K562 (cell line): ENCODE measurements at regions not wholly inside any gene's neighbourhood (a gene's known extent, or its start where the extent isn't known, plus 50 kb on each side); places are given as distances from the start of the nearest gene placed in this dataset.

Experiments
- FOXK2 ChIP-seq, 2 experiments: fragments of 450-650 bp; IDR thresholded peaks in 1 of 2; conservative IDR thresholded peaks in 1 of 2; 2 replicates each; pipeline ENCODE4 v1.6.1; 2016; ENCODE audit warnings: low read depth in 2 of 2, mild to moderate bottlenecking in 1 of 2
- PHF21A ChIP-seq: fragments of 450-650 bp; IDR thresholded peaks from 2 replicates; pipeline ENCODE4 v1.6.1; 2017; ENCODE audit warnings: low read depth, borderline replicate concordance
- POLR2H ChIP-seq: IDR thresholded peaks from 2 replicates; pipeline ENCODE4 v1.6.1; 2016; ENCODE audit warnings: missing genetic modification characterization, low read depth, mild to moderate bottlenecking, control low read depth, missing compliant biosample characterization, moderate library complexity
- PPARD ChIP-seq: fragments of 250-450 bp; sonication (Bioruptor Pico); IDR thresholded peaks from 2 replicates; pipeline ENCODE4 v1.8.0; 2022; ENCODE audit warnings: inconsistent platforms, mild to moderate bottlenecking, moderate library complexity
- ZNF830 ChIP-seq: fragments of 250-450 bp; sonication (Bioruptor Pico); IDR thresholded peaks from 2 replicates; pipeline ENCODE4 v1.5.0; 2021; ENCODE audit warnings: mild to moderate bottlenecking
- TF ChIP-seq, protein P1 (sequence below): sonication (generic); formaldehyde crosslinking; IDR thresholded peaks from 2 replicates; pipeline ENCODE4 v1.8.0; 2022; ENCODE audit warnings: mild to moderate bottlenecking, missing genetic modification reagents, borderline replicate concordance
- TF ChIP-seq, protein P2 (sequence below): fragments of 450-650 bp; formaldehyde crosslinking; IDR thresholded peaks from 2 replicates; pipeline ENCODE4 v1.4.0; 2020; ENCODE audit warnings: mild to moderate bottlenecking, mixed read lengths
- TF ChIP-seq, protein P3 (sequence below), 2 experiments: fragments of 150-350 bp in 1 of 2; IDR thresholded peaks; 2 replicates each; pipeline ENCODE4 v1.6.1; 2012 to 2016; ENCODE audit warnings: low read depth in 2 of 2, low read length in 2 of 2, mild to moderate bottlenecking in 1 of 2, moderate library complexity in 1 of 2

DNA sequence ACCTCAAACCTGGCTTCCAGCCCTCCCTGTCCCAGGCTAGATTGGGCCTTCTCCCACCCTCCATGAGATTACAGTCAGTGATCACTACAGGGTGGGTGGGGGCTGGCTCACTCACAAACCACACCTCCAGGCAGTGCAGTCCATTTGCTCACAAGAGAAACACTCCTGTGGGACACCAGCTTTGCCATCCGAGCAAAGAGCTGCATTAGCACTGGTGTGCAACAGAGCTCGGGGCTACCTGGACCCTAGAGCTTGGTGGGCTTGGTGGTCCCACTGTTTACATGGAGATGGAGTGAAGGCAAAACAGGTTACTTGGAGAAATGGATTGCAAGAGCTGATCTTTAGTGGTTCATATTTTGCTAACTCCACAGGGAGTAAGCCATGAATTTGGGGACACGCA, 451.7 kb upstream of the ZMIZ1 start (continued):
- TF ChIP-seq, protein P1, sequence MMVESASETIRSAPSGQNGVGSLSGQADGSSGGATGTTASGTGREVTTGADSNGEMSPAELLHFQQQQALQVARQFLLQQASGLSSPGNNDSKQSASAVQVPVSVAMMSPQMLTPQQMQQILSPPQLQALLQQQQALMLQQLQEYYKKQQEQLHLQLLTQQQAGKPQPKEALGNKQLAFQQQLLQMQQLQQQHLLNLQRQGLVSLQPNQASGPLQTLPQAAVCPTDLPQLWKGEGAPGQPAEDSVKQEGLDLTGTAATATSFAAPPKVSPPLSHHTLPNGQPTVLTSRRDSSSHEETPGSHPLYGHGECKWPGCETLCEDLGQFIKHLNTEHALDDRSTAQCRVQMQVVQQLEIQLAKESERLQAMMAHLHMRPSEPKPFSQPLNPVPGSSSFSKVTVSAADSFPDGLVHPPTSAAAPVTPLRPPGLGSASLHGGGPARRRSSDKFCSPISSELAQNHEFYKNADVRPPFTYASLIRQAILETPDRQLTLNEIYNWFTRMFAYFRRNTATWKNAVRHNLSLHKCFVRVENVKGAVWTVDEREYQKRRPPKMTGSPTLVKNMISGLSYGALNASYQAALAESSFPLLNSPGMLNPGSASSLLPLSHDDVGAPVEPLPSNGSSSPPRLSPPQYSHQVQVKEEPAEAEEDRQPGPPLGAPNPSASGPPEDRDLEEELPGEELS (CRISPR knock-in tag), result no peak
- TF ChIP-seq, protein P2, sequence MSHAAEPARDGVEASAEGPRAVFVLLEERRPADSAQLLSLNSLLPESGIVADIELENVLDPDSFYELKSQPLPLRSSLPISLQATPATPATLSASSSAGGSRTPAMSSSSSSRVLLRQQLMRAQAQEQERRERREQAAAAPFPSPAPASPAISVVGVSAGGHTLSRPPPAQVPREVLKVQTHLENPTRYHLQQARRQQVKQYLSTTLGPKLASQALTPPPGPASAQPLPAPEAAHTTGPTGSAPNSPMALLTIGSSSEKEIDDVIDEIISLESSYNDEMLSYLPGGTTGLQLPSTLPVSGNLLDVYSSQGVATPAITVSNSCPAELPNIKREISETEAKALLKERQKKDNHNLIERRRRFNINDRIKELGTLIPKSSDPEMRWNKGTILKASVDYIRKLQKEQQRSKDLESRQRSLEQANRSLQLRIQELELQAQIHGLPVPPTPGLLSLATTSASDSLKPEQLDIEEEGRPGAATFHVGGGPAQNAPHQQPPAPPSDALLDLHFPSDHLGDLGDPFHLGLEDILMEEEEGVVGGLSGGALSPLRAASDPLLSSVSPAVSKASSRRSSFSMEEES, result no peak
- TF ChIP-seq PPARD (no peak), PHF21A (no peak), ZNF830 (CRISPR knock-in tag) (no peak), FOXK2 (conservative IDR thresholded peaks at IDR 0.05 in 1 of 2, IDR thresholded peaks at IDR 0.05 in 1 of 2; ENCODE audit: low read depth in 2 of 2) (no peak), POLR2H (no peak)
- TF ChIP-seq, protein P3, sequence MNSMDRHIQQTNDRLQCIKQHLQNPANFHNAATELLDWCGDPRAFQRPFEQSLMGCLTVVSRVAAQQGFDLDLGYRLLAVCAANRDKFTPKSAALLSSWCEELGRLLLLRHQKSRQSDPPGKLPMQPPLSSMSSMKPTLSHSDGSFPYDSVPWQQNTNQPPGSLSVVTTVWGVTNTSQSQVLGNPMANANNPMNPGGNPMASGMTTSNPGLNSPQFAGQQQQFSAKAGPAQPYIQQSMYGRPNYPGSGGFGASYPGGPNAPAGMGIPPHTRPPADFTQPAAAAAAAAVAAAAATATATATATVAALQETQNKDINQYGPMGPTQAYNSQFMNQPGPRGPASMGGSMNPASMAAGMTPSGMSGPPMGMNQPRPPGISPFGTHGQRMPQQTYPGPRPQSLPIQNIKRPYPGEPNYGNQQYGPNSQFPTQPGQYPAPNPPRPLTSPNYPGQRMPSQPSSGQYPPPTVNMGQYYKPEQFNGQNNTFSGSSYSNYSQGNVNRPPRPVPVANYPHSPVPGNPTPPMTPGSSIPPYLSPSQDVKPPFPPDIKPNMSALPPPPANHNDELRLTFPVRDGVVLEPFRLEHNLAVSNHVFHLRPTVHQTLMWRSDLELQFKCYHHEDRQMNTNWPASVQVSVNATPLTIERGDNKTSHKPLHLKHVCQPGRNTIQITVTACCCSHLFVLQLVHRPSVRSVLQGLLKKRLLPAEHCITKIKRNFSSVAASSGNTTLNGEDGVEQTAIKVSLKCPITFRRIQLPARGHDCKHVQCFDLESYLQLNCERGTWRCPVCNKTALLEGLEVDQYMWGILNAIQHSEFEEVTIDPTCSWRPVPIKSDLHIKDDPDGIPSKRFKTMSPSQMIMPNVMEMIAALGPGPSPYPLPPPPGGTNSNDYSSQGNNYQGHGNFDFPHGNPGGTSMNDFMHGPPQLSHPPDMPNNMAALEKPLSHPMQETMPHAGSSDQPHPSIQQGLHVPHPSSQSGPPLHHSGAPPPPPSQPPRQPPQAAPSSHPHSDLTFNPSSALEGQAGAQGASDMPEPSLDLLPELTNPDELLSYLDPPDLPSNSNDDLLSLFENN (IDR thresholded peaks at IDR 0.05; ENCODE audit: low read depth in 2 of 2, low read length in 2 of 2), result no peak
